ENCODE measurements at regions not wholly inside any gene's neighbourhood (a gene's known extent, or its start where the extent isn't known, plus 50 kb on each side); places are given as distances from the start of the nearest gene placed in this dataset.

DNA sequence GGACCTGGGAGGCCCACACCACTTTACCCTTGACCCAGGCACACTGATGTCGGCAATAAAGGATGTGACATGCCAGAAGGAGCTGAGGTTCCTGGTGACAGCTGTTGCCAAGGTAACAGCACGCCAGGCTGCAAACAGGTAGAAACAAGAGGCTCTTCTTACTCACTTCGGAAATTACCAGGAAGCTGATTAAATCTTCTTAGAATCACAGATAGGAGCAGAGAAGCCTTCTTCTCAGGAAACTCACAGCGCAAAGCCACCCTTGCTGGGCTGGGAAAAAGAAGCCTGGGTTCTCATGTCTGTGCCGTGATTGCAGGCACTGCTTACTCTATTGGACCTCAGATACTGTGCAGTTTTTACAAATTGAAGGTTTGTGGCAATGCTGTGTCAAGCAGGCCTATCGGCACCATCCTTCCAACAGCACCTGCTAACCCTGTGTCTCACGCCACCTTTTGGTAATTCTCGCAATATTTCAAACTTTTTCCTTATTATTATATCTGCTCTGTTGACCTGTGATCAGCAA lies 61.0 kb upstream of the TAF1B start:
- no peak for DNase-seq (ENCODE audit: low read depth)
- TF ChIP-seq, protein P1, sequence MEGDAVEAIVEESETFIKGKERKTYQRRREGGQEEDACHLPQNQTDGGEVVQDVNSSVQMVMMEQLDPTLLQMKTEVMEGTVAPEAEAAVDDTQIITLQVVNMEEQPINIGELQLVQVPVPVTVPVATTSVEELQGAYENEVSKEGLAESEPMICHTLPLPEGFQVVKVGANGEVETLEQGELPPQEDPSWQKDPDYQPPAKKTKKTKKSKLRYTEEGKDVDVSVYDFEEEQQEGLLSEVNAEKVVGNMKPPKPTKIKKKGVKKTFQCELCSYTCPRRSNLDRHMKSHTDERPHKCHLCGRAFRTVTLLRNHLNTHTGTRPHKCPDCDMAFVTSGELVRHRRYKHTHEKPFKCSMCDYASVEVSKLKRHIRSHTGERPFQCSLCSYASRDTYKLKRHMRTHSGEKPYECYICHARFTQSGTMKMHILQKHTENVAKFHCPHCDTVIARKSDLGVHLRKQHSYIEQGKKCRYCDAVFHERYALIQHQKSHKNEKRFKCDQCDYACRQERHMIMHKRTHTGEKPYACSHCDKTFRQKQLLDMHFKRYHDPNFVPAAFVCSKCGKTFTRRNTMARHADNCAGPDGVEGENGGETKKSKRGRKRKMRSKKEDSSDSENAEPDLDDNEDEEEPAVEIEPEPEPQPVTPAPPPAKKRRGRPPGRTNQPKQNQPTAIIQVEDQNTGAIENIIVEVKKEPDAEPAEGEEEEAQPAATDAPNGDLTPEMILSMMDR (conservative IDR thresholded peaks at IDR 0.05; ENCODE audit: control insufficient read depth, insufficient read depth, low read depth, low read length): no peak
- H3K4me3 ChIP-seq (ENCODE audit: control insufficient read depth, low read depth, low read length): no peak overlapping the region

DNA sequence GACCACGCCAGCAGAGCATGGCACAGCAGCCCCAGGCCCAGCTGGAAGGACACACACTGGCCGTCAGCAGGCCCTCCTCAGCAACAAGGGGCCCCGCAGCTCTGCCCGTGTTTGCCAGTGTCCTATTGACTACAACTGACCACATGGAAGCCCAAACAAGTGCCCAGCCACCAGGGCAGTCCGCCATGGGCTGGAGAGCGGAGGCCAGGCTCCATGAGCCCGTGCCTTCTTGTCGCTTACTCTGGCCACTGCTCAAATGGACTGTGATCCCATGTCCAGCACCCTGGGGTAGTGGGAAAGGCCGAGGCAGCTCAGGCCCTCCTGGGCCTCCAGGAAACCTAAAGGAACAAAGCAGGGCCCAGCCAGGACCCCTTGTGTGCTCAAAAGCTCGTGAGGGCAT lies 53.9 kb upstream of the TAF1B start:
- TF ChIP-seq, protein P1 (conservative IDR thresholded peaks at IDR 0.05; ENCODE audit: control insufficient read depth, insufficient read depth, low read depth, low read length): no peak
- H3K4me3 ChIP-seq (ENCODE audit: control insufficient read depth, low read depth, low read length): no peak overlapping the region
- no peak for DNase-seq (ENCODE audit: low read depth)

DNA sequence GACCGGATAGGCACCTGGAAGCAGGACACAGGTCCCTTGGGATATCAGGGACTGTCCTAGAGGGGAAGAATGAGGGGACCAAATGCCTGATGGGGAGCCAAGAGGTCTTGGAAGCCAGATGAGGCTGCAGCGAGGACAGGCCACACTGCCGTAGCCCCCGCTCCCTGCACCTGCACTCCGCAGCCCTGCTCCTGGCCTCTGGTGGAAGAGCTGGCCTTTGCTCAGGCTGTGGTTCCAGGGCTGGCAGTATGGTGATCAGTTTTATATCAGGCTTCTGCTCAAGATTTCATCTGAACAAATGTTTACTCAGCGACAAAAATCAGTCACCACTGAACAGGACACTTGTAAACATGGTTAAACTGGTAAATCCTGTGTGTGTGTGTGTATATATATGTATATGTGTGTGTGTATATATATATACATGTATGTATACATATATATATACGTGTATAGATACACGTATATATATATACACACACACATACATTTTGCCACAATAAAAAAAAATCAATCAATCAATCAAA lies 52.5 kb upstream of the TAF1B start:
- TF ChIP-seq, protein P1 (conservative IDR thresholded peaks at IDR 0.05; ENCODE audit: control insufficient read depth, insufficient read depth, low read depth, low read length): no peak
- DNase-seq (ENCODE audit: low read depth): no peak
- no peak overlapping the region for H3K4me3 ChIP-seq (ENCODE audit: control insufficient read depth, low read depth, low read length)

DNA sequence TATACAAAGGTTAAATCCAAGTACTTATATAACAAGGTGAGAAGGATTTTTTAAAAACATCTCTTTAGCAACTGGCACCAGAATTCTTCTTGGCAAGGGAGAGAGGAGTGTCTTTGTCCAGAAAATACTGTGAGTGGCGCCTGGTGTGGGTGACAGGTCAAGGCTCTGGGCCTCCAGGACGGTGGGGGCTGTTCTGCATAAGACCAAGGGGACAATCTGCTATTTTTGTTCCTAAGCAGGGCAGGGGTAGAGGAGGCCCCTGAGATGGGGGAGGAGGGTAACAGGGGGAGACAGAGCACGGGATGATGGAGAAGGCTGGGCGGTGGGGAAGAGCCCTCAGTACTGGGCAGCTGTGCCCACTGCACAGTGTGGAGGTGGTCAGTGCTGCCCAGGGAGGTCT lies 51.6 kb upstream of the TAF1B start:
- no peak for DNase-seq (ENCODE audit: low read depth)
- TF ChIP-seq, protein P1 (conservative IDR thresholded peaks at IDR 0.05; ENCODE audit: control insufficient read depth, insufficient read depth, low read depth, low read length): no peak
- H3K4me3 ChIP-seq (ENCODE audit: control insufficient read depth, low read depth, low read length): no peak overlapping the region

DNA sequence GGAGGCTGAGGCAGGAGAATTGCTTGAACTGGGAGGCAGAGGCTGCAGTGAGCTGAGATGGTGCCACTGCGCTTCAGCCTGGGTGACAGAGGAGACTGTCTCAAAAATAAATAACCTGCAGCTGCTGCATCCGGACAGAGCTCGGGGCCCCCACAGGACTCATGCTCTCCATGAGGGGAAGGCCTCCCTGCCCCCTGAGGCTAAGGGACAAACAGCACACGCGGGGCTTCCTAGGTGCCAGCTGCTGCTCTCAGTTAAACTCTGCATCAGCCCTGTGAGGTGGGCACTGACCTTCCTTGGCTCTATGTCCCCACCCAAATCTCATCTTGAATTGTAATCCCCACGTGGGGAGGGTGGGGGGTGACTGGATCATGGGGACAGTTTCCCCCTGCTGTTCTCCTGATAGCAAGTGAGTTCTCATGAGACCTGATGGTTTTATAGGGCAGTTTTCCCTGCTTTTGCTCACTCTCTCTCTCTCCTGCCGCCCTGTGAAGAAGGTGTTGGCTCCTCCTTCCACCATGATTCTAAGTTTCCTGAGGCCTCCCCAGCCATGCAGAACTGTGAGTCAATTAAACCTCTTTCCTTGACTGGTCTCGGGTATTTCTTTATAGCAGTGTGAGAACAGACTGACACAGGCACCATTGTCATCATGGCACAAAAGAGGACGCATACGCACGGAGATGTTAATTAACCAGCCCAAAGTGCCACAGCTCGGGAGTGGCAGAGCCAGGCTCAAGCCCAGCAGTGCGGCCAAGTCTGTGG lies 49.9 kb upstream of the TAF1B start:
- TF ChIP-seq, protein P1 (conservative IDR thresholded peaks at IDR 0.05; ENCODE audit: control insufficient read depth, insufficient read depth, low read depth, low read length): no peak
- no peak for DNase-seq (ENCODE audit: low read depth)
- no peak overlapping the region for H3K4me3 ChIP-seq (ENCODE audit: control insufficient read depth, low read depth, low read length)

Data from fibroblast of mammary gland (primary cell).